ENCODE measurements at regions not wholly inside any gene's neighbourhood (a gene's known extent, or its start where the extent isn't known, plus 50 kb on each side); places are given as distances from the start of the nearest gene placed in this dataset.

GRCh38 chr18:30492552-30493129, 549.9 kb downstream of the DSC3 start:
- H3K27me3 ChIP-seq (ENCODE audit: control insufficient read depth in 2 of 2, insufficient read depth in 2 of 2, low read length in 2 of 2): no peaks in the 10 kb centered on the region
- ChIA-PET CTCF (no interaction called here), POLR2A (no interaction called here)
- no peaks in the 10 kb centered on the region for H3K4me1 Mint-ChIP-seq
- no peak for ATAC-seq
- DNase-seq: no peak
- H3K36me3 ChIP-seq (ENCODE audit: control insufficient read depth in 2 of 3, insufficient read depth in 3 of 3, low read length in 3 of 3): no peaks in the 10 kb centered on the region
- no peak overlapping the region for H3K4me3 Mint-ChIP-seq
- no peak overlapping the region for H3K4me3 ChIP-seq (ENCODE audit: low read length)
- peaks cover 0 to 4% (median 0%) of the 10 kb centered on the region in 3 experiments for H3K9me3 ChIP-seq (ENCODE audit: control insufficient read depth in 2 of 3, low read length in 3 of 3)
- peaks cover 0 to 19% (median 4%) of the 10 kb centered on the region in 11 donors for H3K9me3 Mint-ChIP-seq
- H3K4me1 ChIP-seq (ENCODE audit: control insufficient read depth in 2 of 2, insufficient read depth in 2 of 2, low read length in 2 of 2): no peaks in the 10 kb centered on the region
- no peaks in the 10 kb centered on the region for H3K27me3 Mint-ChIP-seq
- no peak overlapping the region for H3K27ac ChIP-seq (ENCODE audit: low read depth, low read length)
- no peaks in the 10 kb centered on the region for H3K36me3 Mint-ChIP-seq
- no peak overlapping the region for H3K27ac Mint-ChIP-seq
- intact Hi-C loops (cut with micrococcal nuclease): no loop called here

- H3K9me3 ChIP-seq (ENCODE audit: control insufficient read depth in 2 of 3, low read length in 3 of 3): peaks cover 0 to 4% (median 0%) of the 10 kb centered on the region in 3 experiments
- Mint-ChIP-seq H3K27ac (no peak overlapping the region), H3K4me3 (no peak overlapping the region), H3K27me3 (no peaks in the 10 kb centered on the region), H3K4me1 (no peaks in the 10 kb centered on the region), H3K36me3 (no peaks in the 10 kb centered on the region), H3K9me3 (peaks cover 0 to 19% (median 4%) of the 10 kb centered on the region in 11 donors)
- ATAC-seq (no peak), DNase-seq (no peak)
- no peaks in the 10 kb centered on the region for H3K36me3 ChIP-seq (ENCODE audit: control insufficient read depth in 2 of 3, insufficient read depth in 3 of 3, low read length in 3 of 3)
- H3K4me3 ChIP-seq (ENCODE audit: low read length): no peak overlapping the region
- no peak overlapping the region for H3K27ac ChIP-seq (ENCODE audit: low read depth, low read length)
- H3K4me1 ChIP-seq (ENCODE audit: control insufficient read depth in 2 of 2, insufficient read depth in 2 of 2, low read length in 2 of 2): no peaks in the 10 kb centered on the region
- CTCF ChIA-PET: no interaction called here
- H3K27me3 ChIP-seq (ENCODE audit: control insufficient read depth in 2 of 2, insufficient read depth in 2 of 2, low read length in 2 of 2): no peaks in the 10 kb centered on the region
- POLR2A ChIA-PET: no interaction called here
- intact Hi-C loops (cut with micrococcal nuclease): no loop called here
Measured at GRCh38 chr18:30491815-30492551, 550.6 kb downstream of the DSC3 start.

GRCh38 chr18:30489890-30490643, 552.5 kb downstream of the DSC3 start:
- Mint-ChIP-seq H3K4me3 (no peak overlapping the region), H3K9me3 (peaks cover 0 to 19% (median 5%) of the 10 kb centered on the region in 11 donors), H3K27me3 (no peaks in the 10 kb centered on the region), H3K36me3 (no peaks in the 10 kb centered on the region), H3K27ac (no peak overlapping the region), H3K4me1 (no peaks in the 10 kb centered on the region)
- Histone ChIP-seq H3K27ac (ENCODE audit: low read depth, low read length) (no peak overlapping the region), H3K27me3 (ENCODE audit: control insufficient read depth in 2 of 2, insufficient read depth in 2 of 2, low read length in 2 of 2) (no peaks in the 10 kb centered on the region), H3K36me3 (ENCODE audit: control insufficient read depth in 2 of 3, insufficient read depth in 3 of 3, low read length in 3 of 3) (no peaks in the 10 kb centered on the region), H3K4me1 (ENCODE audit: control insufficient read depth in 2 of 2, insufficient read depth in 2 of 2, low read length in 2 of 2) (no peaks in the 10 kb centered on the region), H3K4me3 (ENCODE audit: low read length) (no peak overlapping the region), H3K9me3 (ENCODE audit: control insufficient read depth in 2 of 3, low read length in 3 of 3) (peaks cover 0 to 4% (median 0%) of the 10 kb centered on the region in 3 experiments)
- ChIA-PET POLR2A (no interaction called here), CTCF (no interaction called here)
- no peak for DNase-seq
- intact Hi-C loops (cut with micrococcal nuclease): no loop called here
- ATAC-seq: no peak

GRCh38 chr18:30487962-30488361, 554.6 kb downstream of the DSC3 start:
- H3K4me3 Mint-ChIP-seq: no peak overlapping the region
- no peak overlapping the region for H3K27ac Mint-ChIP-seq
- H3K4me3 ChIP-seq (ENCODE audit: low read length): no peak overlapping the region
- H3K27me3 ChIP-seq (ENCODE audit: control insufficient read depth in 2 of 2, insufficient read depth in 2 of 2, low read length in 2 of 2): no peaks in the 10 kb centered on the region
- H3K4me1 ChIP-seq (ENCODE audit: control insufficient read depth in 2 of 2, insufficient read depth in 2 of 2, low read length in 2 of 2): no peaks in the 10 kb centered on the region
- H3K27ac ChIP-seq (ENCODE audit: low read depth, low read length): no peak overlapping the region
- ChIA-PET POLR2A (no interaction called here), CTCF (no interaction called here)
- ATAC-seq: no peak
- peaks cover 0 to 12% (median 5%) of the 10 kb centered on the region in 11 donors for H3K9me3 Mint-ChIP-seq
- H3K36me3 ChIP-seq (ENCODE audit: control insufficient read depth in 2 of 3, insufficient read depth in 3 of 3, low read length in 3 of 3): no peaks in the 10 kb centered on the region
- no peaks in the 10 kb centered on the region for H3K27me3 Mint-ChIP-seq
- no peaks in the 10 kb centered on the region for H3K4me1 Mint-ChIP-seq
- H3K9me3 ChIP-seq (ENCODE audit: control insufficient read depth in 2 of 3, low read length in 3 of 3): no peaks in the 10 kb centered on the region
- H3K36me3 Mint-ChIP-seq: no peaks in the 10 kb centered on the region
- no peak for DNase-seq
- intact Hi-C loops (cut with micrococcal nuclease): no loop called here

- no peaks in the 10 kb centered on the region for H3K36me3 ChIP-seq (ENCODE audit: control insufficient read depth in 2 of 3, insufficient read depth in 3 of 3, low read length in 3 of 3)
- H3K4me1 ChIP-seq (ENCODE audit: control insufficient read depth in 2 of 2, insufficient read depth in 2 of 2, low read length in 2 of 2): no peaks in the 10 kb centered on the region
- no peaks in the 10 kb centered on the region for H3K4me1 Mint-ChIP-seq
- H3K4me3 ChIP-seq (ENCODE audit: low read length): no peak overlapping the region
- intact Hi-C loops (cut with micrococcal nuclease): no loop called here
- DNase-seq (no peak), ATAC-seq (no peak)
- H3K4me3 Mint-ChIP-seq: no peak overlapping the region
- no peak overlapping the region for H3K27ac Mint-ChIP-seq
- H3K27ac ChIP-seq (ENCODE audit: low read depth, low read length): no peak overlapping the region
- ChIA-PET CTCF (no interaction called here), POLR2A (no interaction called here)
- H3K27me3 Mint-ChIP-seq: no peaks in the 10 kb centered on the region
- no peaks in the 10 kb centered on the region for H3K27me3 ChIP-seq (ENCODE audit: control insufficient read depth in 2 of 2, insufficient read depth in 2 of 2, low read length in 2 of 2)
- peaks cover 0 to 12% (median 5%) of the 10 kb centered on the region in 11 donors for H3K9me3 Mint-ChIP-seq
- no peaks in the 10 kb centered on the region for H3K9me3 ChIP-seq (ENCODE audit: control insufficient read depth in 2 of 3, low read length in 3 of 3)
- H3K36me3 Mint-ChIP-seq: no peaks in the 10 kb centered on the region
Measured at GRCh38 chr18:30486856-30487255, 555.7 kb downstream of the DSC3 start.

GRCh38 chr18:30485078-30485477, 557.5 kb downstream of the DSC3 start:
- ATAC-seq (no peak), DNase-seq (no peak)
- H3K27me3 Mint-ChIP-seq: no peaks in the 10 kb centered on the region
- intact Hi-C loops (cut with micrococcal nuclease): no loop called here
- H3K4me1 ChIP-seq (ENCODE audit: control insufficient read depth in 2 of 2, insufficient read depth in 2 of 2, low read length in 2 of 2): no peaks in the 10 kb centered on the region
- POLR2A ChIA-PET: no interaction called here
- no peak overlapping the region for H3K4me3 Mint-ChIP-seq
- H3K27ac ChIP-seq (ENCODE audit: low read depth, low read length): no peak overlapping the region
- H3K9me3 ChIP-seq (ENCODE audit: control insufficient read depth in 2 of 3, low read length in 3 of 3): no peaks in the 10 kb centered on the region
- CTCF ChIA-PET: no interaction called here
- no peaks in the 10 kb centered on the region for H3K36me3 ChIP-seq (ENCODE audit: control insufficient read depth in 2 of 3, insufficient read depth in 3 of 3, low read length in 3 of 3)
- no peaks in the 10 kb centered on the region for H3K4me1 Mint-ChIP-seq
- no peaks in the 10 kb centered on the region for H3K27me3 ChIP-seq (ENCODE audit: control insufficient read depth in 2 of 2, insufficient read depth in 2 of 2, low read length in 2 of 2)
- H3K27ac Mint-ChIP-seq: no peak overlapping the region
- H3K36me3 Mint-ChIP-seq: no peaks in the 10 kb centered on the region
- peaks cover 0 to 14% (median 3%) of the 10 kb centered on the region in 11 donors for H3K9me3 Mint-ChIP-seq
- H3K4me3 ChIP-seq (ENCODE audit: low read length): no peak overlapping the region

All from naive thymus-derived CD4-positive, alpha-beta T cell (primary cell).